HCT116 (cell line): ENCODE measurements at regions not wholly inside any gene's neighbourhood (a gene's known extent, or its start where the extent isn't known, plus 50 kb on each side); places are given as distances from the start of the nearest gene placed in this dataset.

Experiments used
- ATAC-seq: fragments of 200-7000 bp; cut with Tn5 transposase; 2 replicates; pipeline ENCODE4 v1.9.1; 2020; ENCODE audit warnings: mild to moderate bottlenecking, moderate library complexity
- BruUV-seq: library from RNA; stranded (reverse); fragments of 400-500 nt; replicated peaks from 2 replicates; lab custom pipeline; 2021; lab: Mats Ljungman, UMichigan
- CTCF ChIA-PET: fragments of 300-600 bp; sonication (Branson Sonifier 250); formaldehyde crosslinking; loops from one replicate; lab custom pipeline; 2021; ENCODE audit warnings: antibody characterized with exemption; lab: Charles Lee
- POLR2A ChIA-PET: fragments of 300-600, 350-600 bp; sonication (Branson Sonifier 250); formaldehyde crosslinking; loops from one replicate; lab custom pipeline; 2021; ENCODE audit warnings: antibody characterized with exemption; lab: Charles Lee
- RAD21 ChIA-PET, 2 experiments: fragments of 300-600 bp; sonication (Branson Sonifier 250); formaldehyde crosslinking; loops; one replicate each; lab custom pipeline; 2023; ENCODE audit warnings: low total read pairs in 2 of 2; ENCODE audit not compliant: uncharacterized antibody in 2 of 2, unreplicated experiment in 2 of 2, low non-redundant PET in 1 of 2; lab: Charles Lee
- DNase-seq: peaks from one replicate; pipeline ENCODE4 v3.0.0-alpha.2; 2010; ENCODE audit warnings: low read depth, low spot score
- H2AFZ ChIP-seq: fragments of 200-600 bp; shearing (Covaris generic), sonication (generic); 2 replicates; pipeline ENCODE4 v1.6.1; 2017; ENCODE audit warnings: low read depth, mixed run types, mixed read lengths, antibody characterized with exemption, low read length; ENCODE audit not compliant: poor library complexity, severe bottlenecking
- H3K27ac ChIP-seq: 2 replicates; pipeline ENCODE4 v1.5.1; 2012; ENCODE audit warnings: low read depth, low read length
- H3K27me3 ChIP-seq: fragments of 200-600 bp; sonication (generic); 2 replicates; pipeline ENCODE4 v1.6.1; 2016; ENCODE audit warnings: mixed run types, low read length, mixed read lengths; ENCODE audit not compliant: insufficient read depth
- H3K36me3 ChIP-seq, 2 experiments: fragments of 200-500 bp in 1 of 2; fragments of 200-600 bp in 1 of 2; sonication (Bioruptor generic) in 1 of 2; sonication (generic) in 1 of 2; 2 replicates each; pipeline versions ENCODE4 v1.5.1 to v1.6.1; 2014 to 2016; ENCODE audit warnings: low read length in 2 of 2, inconsistent platforms in 1 of 2, mixed read lengths in 1 of 2, mixed run types in 1 of 2; ENCODE audit not compliant: insufficient read depth in 2 of 2, control insufficient read depth in 1 of 2
- H3K4me1 ChIP-seq, 2 experiments: fragments of 200-600 bp in 1 of 2; sonication (generic) in 1 of 2; 2 replicates each; pipeline versions ENCODE4 v1.5.1 to v1.6.1; 2012 to 2017; ENCODE audit warnings: low read length in 2 of 2, inconsistent platforms in 1 of 2, mild to moderate bottlenecking in 1 of 2, mixed read lengths in 1 of 2, mixed run types in 1 of 2, moderate library complexity in 1 of 2; ENCODE audit not compliant: insufficient read depth in 2 of 2, control insufficient read depth in 1 of 2
- H3K4me2 ChIP-seq: fragments of 200-600 bp; sonication (generic); 2 replicates; pipeline ENCODE4 v1.6.1; 2017; ENCODE audit warnings: mixed run types, low read length, mixed read lengths
- H3K4me3 ChIP-seq, 2 experiments: fragments of 200-600 bp in 1 of 2; sonication (generic) in 1 of 2; replicated peaks in 1 of 2; 2 replicates each; pipeline ENCODE4 v1.5.1; 2011 to 2016; ENCODE audit warnings: low read length in 2 of 2, control low read depth in 1 of 2, low read depth in 1 of 2, mild to moderate bottlenecking in 1 of 2, mixed read lengths in 1 of 2, mixed run types in 1 of 2
- H3K79me2 ChIP-seq: fragments of 200-600 bp; sonication (generic); 2 replicates; pipeline ENCODE4 v1.6.1; 2017; ENCODE audit warnings: mild to moderate bottlenecking, mixed run types, low read length, moderate library complexity, mixed read lengths; ENCODE audit not compliant: insufficient read depth
- H3K9ac ChIP-seq: fragments of 200-600 bp; sonication (generic); 2 replicates; pipeline ENCODE4 v1.6.1; 2016; ENCODE audit warnings: low read length, mixed read lengths
- H3K9me2 ChIP-seq: fragments of 200-600 bp; sonication (generic), shearing (Covaris generic); 2 replicates; pipeline ENCODE4 v1.6.1; 2017; ENCODE audit warnings: mixed run types, mild to moderate bottlenecking, moderate library complexity; ENCODE audit not compliant: insufficient read depth
- H3K9me3 ChIP-seq, 2 experiments: fragments of 200-500 bp in 1 of 2; fragments of 200-600 bp in 1 of 2; sonication (Bioruptor generic) in 1 of 2; sonication (generic) in 1 of 2; 2 replicates each; pipeline ENCODE4 v1.6.1; 2014 to 2017; ENCODE audit warnings: low read length in 2 of 2, mixed read lengths in 2 of 2, inconsistent platforms in 1 of 2, low read depth in 1 of 2, mild to moderate bottlenecking in 1 of 2, mixed run types in 1 of 2, moderate library complexity in 1 of 2; ENCODE audit not compliant: control insufficient read depth in 1 of 2, insufficient read depth in 1 of 2
- H4K20me1 ChIP-seq: fragments of 200-600 bp; sonication (generic), shearing (Covaris generic); 2 replicates; pipeline ENCODE4 v1.6.1; 2017; ENCODE audit warnings: mixed run types, mild to moderate bottlenecking, moderate library complexity; ENCODE audit not compliant: insufficient read depth
- CBX3 ChIP-seq: IDR thresholded peaks from 2 replicates; pipeline ENCODE4 v1.6.1; 2012; ENCODE audit warnings: low read depth
- CEBPB ChIP-seq: IDR thresholded peaks from 2 replicates; pipeline ENCODE4 v1.6.1; 2012; ENCODE audit warnings: low read depth
- POLR2A ChIP-seq: IDR thresholded peaks from 2 replicates; pipeline ENCODE4 v1.7.0; 2011; ENCODE audit warnings: borderline replicate concordance; ENCODE audit not compliant: insufficient read depth, insufficient read length; ENCODE audit errors: extremely low read depth
- REST ChIP-seq: IDR thresholded peaks from 2 replicates; pipeline ENCODE4 v1.6.1; 2012; ENCODE audit warnings: low read depth
- SIN3A ChIP-seq: IDR thresholded peaks from 2 replicates; pipeline ENCODE4 v1.6.1; 2012; ENCODE audit warnings: low read depth
- SP1 ChIP-seq: IDR thresholded peaks from 2 replicates; pipeline ENCODE4 v1.6.1; 2012; ENCODE audit warnings: low read depth
- SRF ChIP-seq: IDR thresholded peaks from 2 replicates; pipeline ENCODE4 v1.6.1; 2012; ENCODE audit warnings: low read depth
- ZBTB33 ChIP-seq: IDR thresholded peaks from 2 replicates; pipeline ENCODE4 v1.6.1; 2011; ENCODE audit warnings: mild to moderate bottlenecking, low read length, moderate library complexity; ENCODE audit not compliant: insufficient replicate concordance; ENCODE audit errors: extremely low read depth
- intact Hi-C: fragments of 100-400 bp; cut with micrococcal nuclease; formaldehyde crosslinking; loops from 2 replicates; pipeline ENCODE4 v1.10.0; 2022

- Histone ChIP-seq H3K9me3 (peaks cover 0 to 3% of the 10 kb centered on the region in 2 experiments; a peak in 1 of 4 replicates), H3K79me2 (no peaks in the 10 kb centered on the region), H3K9ac (no peak overlapping the region), H3K4me3 (no peak overlapping the region), H2AFZ (no peak overlapping the region), H3K4me1 (no peaks in the 10 kb centered on the region), H3K27me3 (no peaks in the 10 kb centered on the region), H4K20me1 (no peaks in the 10 kb centered on the region), H3K9me2 (no peaks in the 10 kb centered on the region), H3K4me2 (no peak overlapping the region), H3K27ac (no peak overlapping the region), H3K36me3 (no peaks in the 10 kb centered on the region)
- RAD21 ChIA-PET = no interaction called here
- DNase-seq = no peak
- CTCF ChIA-PET = no interaction called here
- ATAC-seq = no peak
- TF ChIP-seq SRF = no peak
- no peak for TF ChIP-seq ZBTB33
- TF ChIP-seq SIN3A = no peak
- POLR2A ChIA-PET = no interaction called here
- no TSS peak for BruUV-seq
- intact Hi-C loops = no loop called here
Observed at GRCh38 chr9:13555516-13555915, 276.0 kb upstream of the MPDZ start.

GRCh38 chr9:13554626-13555025, 275.1 kb upstream of the MPDZ start:
- Histone ChIP-seq H3K36me3 (no peaks in the 10 kb centered on the region), H4K20me1 (no peaks in the 10 kb centered on the region), H3K4me3 (no peak overlapping the region), H2AFZ (no peak overlapping the region), H3K9me3 (peaks cover 0 to 3% of the 10 kb centered on the region in 2 experiments; a peak in 1 of 4 replicates), H3K4me2 (no peak overlapping the region), H3K79me2 (no peaks in the 10 kb centered on the region), H3K9ac (no peak overlapping the region), H3K27ac (no peak overlapping the region), H3K27me3 (no peaks in the 10 kb centered on the region), H3K4me1 (no peaks in the 10 kb centered on the region), H3K9me2 (no peaks in the 10 kb centered on the region)
- ATAC-seq (no peak), DNase-seq (no peak)
- TF ChIP-seq SP1 (no peak), POLR2A (no peak), CBX3 (no peak), REST (no peak), CEBPB (no peak)
- intact Hi-C loops = no loop called here
- RAD21 ChIA-PET = no interaction called here
- no TSS peak for BruUV-seq
- CTCF ChIA-PET = no interaction called here
- POLR2A ChIA-PET = no interaction called here
